COLO668 (cell line): ENCODE measurements at regions not wholly inside any gene's neighbourhood (a gene's known extent, or its start where the extent isn't known, plus 50 kb on each side); places are given as distances from the start of the nearest gene placed in this dataset.
"Not testable (repeated sequence)": the region's sequence is repeated elsewhere in the genome, so short reads cannot be mapped to it uniquely, and the experiment has no call there.

ENCODE experiments used
- DNase-seq: peaks from one replicate; lab custom pipeline; 2025; ENCODE audit not compliant: unreplicated experiment; lab: John Stamatoyannopoulos, UW

GRCh38 chr3:164303894-164304293 lies 774.4 kb downstream of the SI start:
- DNase-seq: no peak

GRCh38 chr3:164302622-164303021 lies 775.7 kb downstream of the SI start:
- DNase-seq: no peak

GRCh38 chr3:164291486-164291885 lies 786.8 kb downstream of the SI start:
- DNase-seq: not testable (repeated sequence)

GRCh38 chr3:164278550-164278949 lies 799.7 kb downstream of the SI start:
- DNase-seq: no peak

- DNase-seq: no peak
Observed at GRCh38 chr3:164267053-164267452, 811.2 kb downstream of the SI start.

GRCh38 chr3:164250923-164251322 lies 827.4 kb downstream of the SI start:
- no peak for DNase-seq

GRCh38 chr3:164236851-164237250 lies 841.4 kb downstream of the SI start:
- DNase-seq: no peak

- no peak for DNase-seq
Observed at GRCh38 chr3:164235289-164236028, 842.8 kb downstream of the SI start.

GRCh38 chr3:164233951-164234350 lies 844.3 kb downstream of the SI start:
- no peak for DNase-seq

GRCh38 chr3:164231718-164232117 lies 846.6 kb downstream of the SI start:
- no peak for DNase-seq

- DNase-seq: no peak
Observed at GRCh38 chr3:164230385-164231094, 847.8 kb downstream of the SI start.

GRCh38 chr3:164224126-164224525 lies 854.2 kb downstream of the SI start:
- no peak for DNase-seq

GRCh38 chr3:164222197-164222596 lies 856.1 kb downstream of the SI start:
- DNase-seq: no peak

- no peak for DNase-seq
Observed at GRCh38 chr3:164221297-164221696, 857.0 kb downstream of the SI start.

GRCh38 chr3:164209363-164209762 lies 868.9 kb downstream of the SI start:
- no peak for DNase-seq

GRCh38 chr3:164208821-164209220 lies 869.5 kb downstream of the SI start:
- no peak for DNase-seq

GRCh38 chr3:164208048-164208447 lies 870.2 kb downstream of the SI start:
- no peak for DNase-seq

- DNase-seq: no peak
Observed at GRCh38 chr3:164200053-164200823, 878.1 kb downstream of the SI start.

GRCh38 chr3:164196477-164196876 lies 881.8 kb downstream of the SI start:
- no peak for DNase-seq

GRCh38 chr3:164194842-164195241 lies 883.5 kb downstream of the SI start:
- no peak for DNase-seq

GRCh38 chr3:164192974-164193373 lies 885.3 kb downstream of the SI start:
- DNase-seq: no peak

GRCh38 chr3:164190566-164190965 lies 887.7 kb downstream of the SI start:
- no peak for DNase-seq
